ENCODE measurements at regions not wholly inside any gene's neighbourhood (a gene's known extent, or its start where the extent isn't known, plus 50 kb on each side); places are given as distances from the start of the nearest gene placed in this dataset.

GRCh38 chr15:39248204-39248603, 332.7 kb upstream of the THBS1 start:
- no peak for TF ChIP-seq CTCF (IDR thresholded peaks at IDR 0.05)
- Mint-ChIP-seq H3K27me3 (ENCODE audit: low read depth, poor library complexity) (peaks cover 6% of the 10 kb centered on the region), H3K4me3 (no peak overlapping the region), H3K36me3 (ENCODE audit: low read depth) (no peaks in the 10 kb centered on the region), H3K4me1 (no peaks in the 10 kb centered on the region), H3K27ac (no peak overlapping the region), H3K9me3 (no peaks in the 10 kb centered on the region)
- no peak for DNase-seq

- Mint-ChIP-seq H3K4me3 (no peak overlapping the region), H3K27me3 (ENCODE audit: low read depth, poor library complexity) (peaks cover 3% of the 10 kb centered on the region), H3K27ac (no peak overlapping the region), H3K36me3 (ENCODE audit: low read depth) (no peaks in the 10 kb centered on the region), H3K9me3 (no peaks in the 10 kb centered on the region), H3K4me1 (no peaks in the 10 kb centered on the region)
- no peak for TF ChIP-seq CTCF (IDR thresholded peaks at IDR 0.05)
- no peak for DNase-seq
Observed at GRCh38 chr15:39250001-39250400, 330.9 kb upstream of the THBS1 start.

GRCh38 chr15:39250460-39251186, 330.3 kb upstream of the THBS1 start:
- no peaks in the 10 kb centered on the region for H3K4me1 Mint-ChIP-seq

GRCh38 chr15:39251413-39252133, 329.3 kb upstream of the THBS1 start:
- H3K27ac Mint-ChIP-seq, result no peak overlapping the region
- H3K4me3 Mint-ChIP-seq, result no peak overlapping the region
- H3K4me1 Mint-ChIP-seq, result no peaks in the 10 kb centered on the region
- TF ChIP-seq CTCF (IDR thresholded peaks at IDR 0.05), result no peak
- no peaks in the 10 kb centered on the region for H3K36me3 Mint-ChIP-seq (ENCODE audit: low read depth)
- H3K9me3 Mint-ChIP-seq, result no peaks in the 10 kb centered on the region
- H3K27me3 Mint-ChIP-seq (ENCODE audit: low read depth, poor library complexity), result peaks cover 3% of the 10 kb centered on the region
- DNase-seq, result no peak

More at GRCh38 chr15:39250460-39251186, 330.3 kb upstream of the THBS1 start:
- DNase-seq, result no peak
- peaks cover 3% of the 10 kb centered on the region for H3K27me3 Mint-ChIP-seq (ENCODE audit: low read depth, poor library complexity)
- no peak overlapping the region for H3K27ac Mint-ChIP-seq
- no peaks in the 10 kb centered on the region for H3K9me3 Mint-ChIP-seq
- H3K36me3 Mint-ChIP-seq (ENCODE audit: low read depth), result no peaks in the 10 kb centered on the region
- no peak for TF ChIP-seq CTCF (IDR thresholded peaks at IDR 0.05)
- H3K4me3 Mint-ChIP-seq, result no peak overlapping the region

GRCh38 chr15:39252134-39252470, 328.8 kb upstream of the THBS1 start:
- H3K27me3 Mint-ChIP-seq (ENCODE audit: low read depth, poor library complexity), result peaks cover 3% of the 10 kb centered on the region
- no peaks in the 10 kb centered on the region for H3K9me3 Mint-ChIP-seq
- TF ChIP-seq CTCF (IDR thresholded peaks at IDR 0.05), result no peak
- no peaks in the 10 kb centered on the region for H3K36me3 Mint-ChIP-seq (ENCODE audit: low read depth)
- no peaks in the 10 kb centered on the region for H3K4me1 Mint-ChIP-seq
- no peak for DNase-seq
- H3K27ac Mint-ChIP-seq, result no peak overlapping the region
- H3K4me3 Mint-ChIP-seq, result no peak overlapping the region

- H3K9me3 Mint-ChIP-seq, result peaks cover 5% of the 10 kb centered on the region
- peaks cover 3% of the 10 kb centered on the region for H3K27me3 Mint-ChIP-seq (ENCODE audit: low read depth, poor library complexity)
- no peak overlapping the region for H3K4me3 Mint-ChIP-seq
- H3K27ac Mint-ChIP-seq, result no peak overlapping the region
- H3K4me1 Mint-ChIP-seq, result no peaks in the 10 kb centered on the region
- H3K36me3 Mint-ChIP-seq (ENCODE audit: low read depth), result no peaks in the 10 kb centered on the region
- no peak for TF ChIP-seq CTCF (IDR thresholded peaks at IDR 0.05)
- DNase-seq, result no peak
Observed at GRCh38 chr15:39253552-39253951, 327.3 kb upstream of the THBS1 start.

All from nephron progenitor cell (in vitro differentiated cells).